GM12875 (cell line): ENCODE measurements at regions not wholly inside any gene's neighbourhood (a gene's known extent, or its start where the extent isn't known, plus 50 kb on each side); places are given as distances from the start of the nearest gene placed in this dataset.

ENCODE experiments used
- H3K4me3 ChIP-seq: one replicate; pipeline ENCODE4 v1.5.1; 2011; ENCODE audit warnings: low read depth, low read length, control low read depth
- TF ChIP-seq, protein P1 (sequence below): IDR thresholded peaks from 2 replicates; pipeline ENCODE4 v1.5.1; 2011; ENCODE audit warnings: low read depth, mild to moderate bottlenecking, control low read depth, inconsistent platforms, low read length, moderate library complexity, borderline replicate concordance; ENCODE audit not compliant: insufficient read depth

DNA sequence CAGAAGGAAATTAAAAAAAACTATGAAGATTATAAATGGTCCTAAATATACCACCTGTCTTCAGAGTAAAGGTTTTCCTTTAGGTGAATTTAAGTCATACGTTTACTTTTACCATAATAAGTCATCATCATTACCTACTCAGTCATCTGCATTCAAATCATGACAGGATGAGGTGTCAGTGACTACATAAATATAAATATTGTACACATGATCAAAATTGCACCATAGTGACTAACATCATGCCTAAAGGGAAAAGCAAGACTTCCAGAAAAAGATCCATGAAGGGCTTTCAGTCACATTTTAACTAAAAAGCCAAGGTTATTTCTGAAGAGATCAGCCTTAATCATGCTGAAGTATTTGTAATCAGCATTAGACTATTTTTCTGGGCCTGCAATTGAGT lies 759.9 kb upstream of the FLRT2 start:
- H3K4me3 ChIP-seq: no peak overlapping the region
- TF ChIP-seq, protein P1, sequence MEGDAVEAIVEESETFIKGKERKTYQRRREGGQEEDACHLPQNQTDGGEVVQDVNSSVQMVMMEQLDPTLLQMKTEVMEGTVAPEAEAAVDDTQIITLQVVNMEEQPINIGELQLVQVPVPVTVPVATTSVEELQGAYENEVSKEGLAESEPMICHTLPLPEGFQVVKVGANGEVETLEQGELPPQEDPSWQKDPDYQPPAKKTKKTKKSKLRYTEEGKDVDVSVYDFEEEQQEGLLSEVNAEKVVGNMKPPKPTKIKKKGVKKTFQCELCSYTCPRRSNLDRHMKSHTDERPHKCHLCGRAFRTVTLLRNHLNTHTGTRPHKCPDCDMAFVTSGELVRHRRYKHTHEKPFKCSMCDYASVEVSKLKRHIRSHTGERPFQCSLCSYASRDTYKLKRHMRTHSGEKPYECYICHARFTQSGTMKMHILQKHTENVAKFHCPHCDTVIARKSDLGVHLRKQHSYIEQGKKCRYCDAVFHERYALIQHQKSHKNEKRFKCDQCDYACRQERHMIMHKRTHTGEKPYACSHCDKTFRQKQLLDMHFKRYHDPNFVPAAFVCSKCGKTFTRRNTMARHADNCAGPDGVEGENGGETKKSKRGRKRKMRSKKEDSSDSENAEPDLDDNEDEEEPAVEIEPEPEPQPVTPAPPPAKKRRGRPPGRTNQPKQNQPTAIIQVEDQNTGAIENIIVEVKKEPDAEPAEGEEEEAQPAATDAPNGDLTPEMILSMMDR: no peak

DNA sequence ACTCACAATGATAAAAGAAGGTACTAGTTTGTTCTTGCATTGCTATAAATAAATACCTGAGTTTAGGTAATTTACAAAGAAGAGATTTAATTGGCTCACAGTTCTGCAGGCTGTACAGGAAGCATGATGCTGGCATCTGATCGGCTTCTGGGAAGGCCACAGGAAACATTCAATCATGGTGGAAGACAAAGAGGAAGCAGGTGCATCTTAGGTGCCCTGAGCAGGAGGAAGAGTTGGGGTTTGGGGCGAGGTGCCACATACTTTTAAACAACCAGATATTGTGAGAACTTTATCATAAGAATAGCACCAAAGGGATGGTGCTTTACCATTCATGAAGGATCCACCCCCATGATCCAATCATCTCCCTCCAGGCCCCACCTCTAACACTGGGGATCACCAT lies 752.6 kb upstream of the FLRT2 start:
- TF ChIP-seq, protein P1: no peak

DNA sequence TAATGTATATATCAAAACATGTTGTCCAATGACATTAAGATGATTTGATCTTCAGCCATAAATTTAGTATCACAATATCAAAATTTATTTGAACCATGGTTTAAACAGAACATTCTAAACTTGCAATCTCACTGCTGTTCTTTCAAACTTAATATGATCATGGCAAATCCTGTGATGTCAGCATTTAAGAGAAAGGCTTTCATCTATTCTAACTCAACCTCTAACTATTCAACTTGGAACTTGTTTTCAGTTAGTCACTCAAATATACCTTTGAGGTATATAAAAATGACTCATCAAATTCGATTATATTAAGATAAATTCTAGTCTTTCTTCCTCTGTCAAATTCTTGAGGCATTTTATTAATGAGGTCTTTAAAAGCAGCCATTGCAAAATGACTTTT lies 747.0 kb upstream of the FLRT2 start:
- TF ChIP-seq, protein P1: no peak
- H3K4me3 ChIP-seq: no peak overlapping the region

More for the DNA sequence above, 752.6 kb upstream of the FLRT2 start:
- no peak overlapping the region for H3K4me3 ChIP-seq

DNA sequence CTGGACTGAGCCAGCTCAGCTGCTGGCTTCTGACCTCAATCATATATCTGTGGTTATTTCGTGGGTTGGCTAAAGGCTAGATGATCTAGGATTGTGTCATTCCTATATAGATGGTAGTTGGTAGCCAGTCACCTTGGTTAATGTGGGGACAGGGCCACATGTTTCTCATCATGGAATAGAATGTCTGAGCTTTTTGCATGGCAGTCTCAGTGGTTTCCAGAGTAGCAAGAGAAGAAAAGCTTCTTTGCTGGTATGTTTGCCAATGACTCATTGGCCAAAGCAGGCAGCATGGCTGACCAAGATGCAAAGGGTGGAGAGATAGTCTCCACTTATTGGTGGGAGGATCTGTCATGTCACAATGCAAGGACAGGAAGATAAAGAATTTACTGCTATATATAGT lies 746.4 kb upstream of the FLRT2 start:
- H3K4me3 ChIP-seq: no peak overlapping the region
- TF ChIP-seq, protein P1: no peak

DNA sequence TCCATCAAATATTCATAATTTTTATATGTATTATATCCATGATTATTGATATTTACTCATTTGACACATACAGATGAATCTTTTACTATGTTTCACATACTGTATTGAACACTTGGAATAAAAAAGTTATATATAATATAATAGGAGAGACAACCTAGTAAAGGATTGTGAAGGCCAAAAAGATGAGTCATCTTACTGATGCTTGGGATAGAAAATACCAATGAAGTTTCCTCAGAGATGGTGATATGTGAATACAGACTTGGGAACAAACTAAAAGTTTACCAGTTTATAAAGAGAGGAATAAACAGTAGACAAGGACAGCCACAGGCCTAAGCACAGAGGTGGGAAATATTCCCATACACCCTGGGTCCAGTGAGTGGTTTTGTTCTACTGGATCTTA lies 743.9 kb upstream of the FLRT2 start:
- no peak overlapping the region for H3K4me3 ChIP-seq
- TF ChIP-seq, protein P1: no peak

DNA sequence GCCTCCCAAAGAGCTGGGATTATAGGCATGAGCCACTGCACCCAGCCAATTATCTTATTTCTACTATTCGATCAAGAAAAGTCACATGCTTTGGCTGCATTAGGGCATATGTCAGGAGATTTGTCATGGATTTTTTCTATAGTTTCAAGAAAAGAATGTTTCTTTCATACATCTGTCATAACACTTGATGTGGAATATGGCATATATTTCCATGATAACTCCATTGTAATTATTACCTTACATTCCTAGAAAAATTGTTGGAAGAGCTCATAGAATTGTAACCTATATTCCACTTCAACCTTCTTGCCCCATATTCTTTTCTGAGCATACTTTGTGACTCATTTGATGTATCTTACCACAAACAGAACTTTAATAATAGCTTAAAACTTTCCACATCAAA lies 740.9 kb upstream of the FLRT2 start:
- TF ChIP-seq, protein P1: no peak

DNA sequence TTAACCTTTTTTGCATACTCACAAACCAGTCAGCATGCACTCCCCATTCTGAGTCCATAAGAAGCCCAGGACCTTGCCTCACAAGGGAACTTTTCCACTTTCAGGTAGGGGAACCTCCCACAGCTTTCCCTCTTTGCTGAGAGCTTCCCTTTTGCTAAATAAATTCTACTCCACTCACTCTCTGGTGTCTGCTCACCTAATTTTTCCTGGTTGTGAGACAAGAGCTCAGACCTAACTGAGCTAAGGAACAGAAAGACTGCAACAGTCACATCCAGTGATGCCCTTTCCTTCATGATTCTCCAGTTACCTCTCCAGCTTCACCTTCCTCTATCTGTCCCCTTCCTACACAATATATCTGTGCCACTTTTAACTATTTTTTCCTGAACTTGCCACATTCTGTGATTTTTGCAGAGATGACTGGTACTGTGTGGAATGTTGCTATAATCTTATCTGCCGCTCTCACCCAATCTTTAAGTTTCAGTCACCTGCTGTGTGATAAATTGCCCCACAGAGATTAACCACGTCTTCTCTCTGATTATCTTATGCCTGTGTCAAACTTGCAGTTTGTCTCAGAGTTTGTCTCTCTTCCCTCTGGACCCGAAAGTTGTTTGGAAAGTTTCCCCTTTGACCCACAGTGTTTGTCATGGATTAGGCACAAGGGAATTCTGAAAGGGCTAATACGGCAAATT lies 737.1 kb upstream of the FLRT2 start:
- TF ChIP-seq, protein P1: no peak
- no peak overlapping the region for H3K4me3 ChIP-seq

More for the DNA sequence above, 740.9 kb upstream of the FLRT2 start:
- no peak overlapping the region for H3K4me3 ChIP-seq
